ENCODE measurements at regions not wholly inside any gene's neighbourhood (a gene's known extent, or its start where the extent isn't known, plus 50 kb on each side); places are given as distances from the start of the nearest gene placed in this dataset.

DNA sequence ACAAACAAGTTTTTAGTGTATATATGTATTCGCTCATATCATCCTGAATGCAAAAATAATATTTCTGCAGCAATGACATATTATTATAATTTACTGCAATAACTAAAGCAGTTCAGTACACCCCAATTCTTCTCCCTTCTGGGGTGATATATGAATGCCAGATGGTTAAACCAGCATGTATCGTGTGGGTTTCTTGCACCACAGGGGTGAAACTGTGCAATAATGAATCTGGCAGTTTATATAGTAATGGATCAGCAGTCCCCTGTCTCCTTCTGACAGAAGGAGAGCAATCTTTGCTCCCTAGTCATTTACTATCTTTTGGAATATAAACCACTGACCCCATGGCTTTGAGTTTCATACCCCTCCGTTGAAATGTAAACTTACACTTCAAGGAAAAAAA is 228.6 kb upstream of the KLHL1 start:
- H3K9me3 ChIP-seq: no peaks in the 10 kb centered on the region
- no peaks in the 10 kb centered on the region for H3K27me3 ChIP-seq
- H3K4me3 ChIP-seq (ENCODE audit: low read depth in 1 of 2, low read length in 1 of 2): no peak overlapping the region
- H3K4me1 ChIP-seq (ENCODE audit: control insufficient read depth in 1 of 2, insufficient read depth in 1 of 2, low read depth in 1 of 2, low read length in 1 of 2): no peaks in the 10 kb centered on the region
- H3K36me3 ChIP-seq: no peaks in the 10 kb centered on the region
- no peak for TF ChIP-seq CTCF (IDR thresholded peaks at IDR 0.05)
- no peak overlapping the region for H3K27ac ChIP-seq

DNA sequence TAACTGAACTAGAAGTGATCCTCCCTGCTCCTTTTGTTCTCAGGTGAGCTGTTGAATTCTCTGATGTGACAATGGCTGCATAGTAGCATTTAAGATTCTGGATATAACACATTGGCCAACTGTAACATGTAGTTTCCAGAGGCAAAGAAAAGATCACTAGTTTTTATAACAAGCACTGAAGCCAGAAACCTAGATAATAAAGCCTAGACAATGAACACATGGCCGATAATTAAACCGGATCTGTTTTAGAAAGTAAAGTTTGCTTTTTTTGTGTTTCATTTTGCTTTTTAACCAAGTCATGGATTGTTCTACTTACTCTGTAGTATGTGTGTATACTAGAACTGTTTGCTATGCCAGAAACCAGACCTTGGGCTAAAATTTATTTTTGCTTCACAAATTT is 225.5 kb upstream of the KLHL1 start:
- Histone ChIP-seq H3K36me3 (no peaks in the 10 kb centered on the region), H3K9me3 (no peaks in the 10 kb centered on the region), H3K27ac (no peak overlapping the region), H3K4me3 (ENCODE audit: low read depth in 1 of 2, low read length in 1 of 2) (no peak overlapping the region), H3K4me1 (ENCODE audit: control insufficient read depth in 1 of 2, insufficient read depth in 1 of 2, low read depth in 1 of 2, low read length in 1 of 2) (no peaks in the 10 kb centered on the region), H3K27me3 (no peaks in the 10 kb centered on the region)
- TF ChIP-seq CTCF (IDR thresholded peaks at IDR 0.05): no peak

- Histone ChIP-seq H3K4me3 (ENCODE audit: low read depth in 1 of 2, low read length in 1 of 2) (no peak overlapping the region), H3K9me3 (no peaks in the 10 kb centered on the region), H3K36me3 (no peaks in the 10 kb centered on the region), H3K27me3 (no peaks in the 10 kb centered on the region), H3K27ac (no peak overlapping the region), H3K4me1 (ENCODE audit: control insufficient read depth in 1 of 2, insufficient read depth in 1 of 2, low read depth in 1 of 2, low read length in 1 of 2) (no peaks in the 10 kb centered on the region)
- TF ChIP-seq CTCF (IDR thresholded peaks at IDR 0.05): no peak
Observed at GRCh38 chr13:70330697-70331361, 222.6 kb upstream of the KLHL1 start.

- no peak overlapping the region for H3K27ac ChIP-seq
- H3K4me3 ChIP-seq (ENCODE audit: low read depth in 1 of 2, low read length in 1 of 2): no peak overlapping the region
- H3K36me3 ChIP-seq: no peaks in the 10 kb centered on the region
- no peaks in the 10 kb centered on the region for H3K9me3 ChIP-seq
- no peak for TF ChIP-seq CTCF (IDR thresholded peaks at IDR 0.05)
- H3K27me3 ChIP-seq: no peaks in the 10 kb centered on the region
- H3K4me1 ChIP-seq (ENCODE audit: control insufficient read depth in 1 of 2, insufficient read depth in 1 of 2, low read depth in 1 of 2, low read length in 1 of 2): no peaks in the 10 kb centered on the region
Observed at GRCh38 chr13:70324519-70324918, 216.3 kb upstream of the KLHL1 start.

DNA sequence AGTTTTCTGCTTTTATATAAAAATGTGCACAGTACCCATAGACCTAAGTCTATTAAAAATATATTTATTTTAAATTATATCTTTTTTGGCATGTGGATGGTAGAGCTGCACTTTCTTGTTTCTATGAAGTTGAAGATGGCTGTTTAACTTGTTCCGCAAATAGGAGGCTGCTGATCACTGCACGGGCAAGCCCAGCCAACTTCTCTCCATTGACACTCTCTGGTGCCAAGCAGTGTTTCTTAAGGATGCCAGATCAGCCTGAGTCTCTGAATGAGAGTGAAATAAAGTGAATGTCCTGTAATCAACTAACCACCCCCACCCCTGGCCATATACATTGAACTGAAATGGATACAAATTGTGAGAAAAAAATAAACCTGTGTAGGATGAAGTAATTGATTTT is 202.9 kb upstream of the KLHL1 start:
- H3K4me3 ChIP-seq (ENCODE audit: low read depth in 1 of 2, low read length in 1 of 2): no peak overlapping the region
- H3K27me3 ChIP-seq: no peaks in the 10 kb centered on the region
- no peaks in the 10 kb centered on the region for H3K9me3 ChIP-seq
- TF ChIP-seq CTCF (IDR thresholded peaks at IDR 0.05): no peak
- H3K4me1 ChIP-seq (ENCODE audit: control insufficient read depth in 1 of 2, insufficient read depth in 1 of 2, low read depth in 1 of 2, low read length in 1 of 2): no peaks in the 10 kb centered on the region
- no peaks in the 10 kb centered on the region for H3K36me3 ChIP-seq
- no peak overlapping the region for H3K27ac ChIP-seq
